ENCODE measurements at regions not wholly inside any gene's neighbourhood (a gene's known extent, or its start where the extent isn't known, plus 50 kb on each side); places are given as distances from the start of the nearest gene placed in this dataset.
"Not testable (repeated sequence)": the region's sequence is repeated elsewhere in the genome, so short reads cannot be mapped to it uniquely, and the experiment has no call there.

DNA sequence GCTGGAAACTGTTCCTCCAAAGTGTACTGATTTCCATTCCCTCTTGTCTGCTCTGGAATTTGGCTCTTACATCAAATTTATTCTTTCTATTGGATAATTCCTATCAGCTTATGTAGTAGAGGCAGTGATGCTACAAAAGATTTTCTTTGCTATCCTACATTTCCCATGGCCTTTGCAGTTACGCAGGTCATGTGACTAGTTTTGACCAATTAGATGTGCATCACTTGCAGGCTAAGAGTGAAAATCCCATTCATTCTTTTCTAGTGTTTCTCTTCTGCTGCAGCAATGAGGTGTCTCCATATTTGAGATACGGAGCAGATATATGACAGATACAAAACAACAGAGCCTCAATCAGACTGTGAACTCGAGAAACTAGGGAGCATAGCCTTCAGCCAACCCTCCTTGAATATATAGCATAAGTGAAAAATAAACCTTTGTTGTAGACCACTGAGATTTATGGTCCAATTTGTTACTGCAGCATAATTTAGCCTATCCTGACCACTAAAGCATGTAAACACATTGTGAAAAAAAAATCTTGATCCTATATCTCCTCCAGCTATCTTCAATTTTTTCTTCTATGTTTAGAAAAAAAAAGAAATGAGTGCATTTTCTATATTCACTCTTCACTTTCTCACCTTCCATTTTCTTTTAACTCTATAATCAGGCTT lies 102.0 kb downstream of the HNMT start:
- DNase-seq (ENCODE audit: low spot score) = no peak

GRCh38 chr2:138066841-138067240 lies 102.6 kb downstream of the HNMT start:
- no peak for DNase-seq (ENCODE audit: low spot score)

DNA sequence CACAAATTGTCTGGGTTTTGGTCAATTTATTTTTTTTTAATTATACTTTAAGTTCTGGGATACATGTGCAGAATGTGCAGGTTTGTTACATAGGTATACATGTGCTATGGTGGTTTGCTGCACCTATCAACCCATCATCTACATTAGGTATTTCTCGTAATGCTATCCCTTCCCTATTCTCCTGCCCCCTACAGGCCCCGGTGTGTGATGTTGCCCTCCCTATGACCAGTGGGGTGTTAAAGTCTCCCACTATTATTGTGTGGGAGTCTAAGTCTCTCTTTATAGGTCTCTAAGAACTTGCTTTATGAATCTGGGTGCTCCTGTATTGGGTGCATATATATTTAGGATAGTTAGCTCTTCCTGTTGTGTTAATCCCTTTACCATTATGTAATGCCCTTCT lies 104.4 kb downstream of the HNMT start:
- DNase-seq (ENCODE audit: low spot score) = not testable (repeated sequence)

DNA sequence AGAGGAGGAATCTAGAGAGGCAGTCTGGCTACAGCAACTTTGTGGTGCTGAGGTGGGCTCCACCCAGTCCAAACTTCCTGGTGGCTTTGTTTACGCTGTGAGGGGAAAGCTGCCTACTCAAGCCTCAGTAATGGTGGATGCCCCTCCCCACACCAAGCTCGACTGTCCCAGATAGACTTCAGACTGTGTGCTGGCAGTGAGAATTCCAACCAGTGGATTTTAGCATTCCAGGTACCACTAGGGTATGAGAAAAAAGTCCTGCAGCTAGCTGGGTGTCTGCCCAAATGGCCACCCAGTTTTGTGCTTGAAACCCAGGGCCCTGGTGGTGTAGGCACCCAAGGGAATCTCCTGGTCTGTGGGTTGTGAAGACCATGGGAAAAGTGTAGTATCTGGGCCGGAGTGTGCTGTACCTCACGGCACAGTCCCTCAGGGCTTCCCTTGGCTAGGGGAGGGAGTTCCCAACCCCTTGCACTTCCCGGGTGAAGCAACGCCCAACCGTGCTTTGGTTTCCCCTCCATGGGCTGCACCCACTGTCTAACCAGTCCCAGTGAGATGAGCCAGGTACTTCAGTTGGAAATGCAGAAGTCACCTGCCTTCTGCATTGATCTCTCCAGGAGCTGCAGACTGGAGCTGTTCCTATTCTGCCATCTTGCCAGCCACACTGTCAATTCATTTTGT lies 106.9 kb downstream of the HNMT start:
- DNase-seq (ENCODE audit: low spot score) = not testable (repeated sequence)

DNA sequence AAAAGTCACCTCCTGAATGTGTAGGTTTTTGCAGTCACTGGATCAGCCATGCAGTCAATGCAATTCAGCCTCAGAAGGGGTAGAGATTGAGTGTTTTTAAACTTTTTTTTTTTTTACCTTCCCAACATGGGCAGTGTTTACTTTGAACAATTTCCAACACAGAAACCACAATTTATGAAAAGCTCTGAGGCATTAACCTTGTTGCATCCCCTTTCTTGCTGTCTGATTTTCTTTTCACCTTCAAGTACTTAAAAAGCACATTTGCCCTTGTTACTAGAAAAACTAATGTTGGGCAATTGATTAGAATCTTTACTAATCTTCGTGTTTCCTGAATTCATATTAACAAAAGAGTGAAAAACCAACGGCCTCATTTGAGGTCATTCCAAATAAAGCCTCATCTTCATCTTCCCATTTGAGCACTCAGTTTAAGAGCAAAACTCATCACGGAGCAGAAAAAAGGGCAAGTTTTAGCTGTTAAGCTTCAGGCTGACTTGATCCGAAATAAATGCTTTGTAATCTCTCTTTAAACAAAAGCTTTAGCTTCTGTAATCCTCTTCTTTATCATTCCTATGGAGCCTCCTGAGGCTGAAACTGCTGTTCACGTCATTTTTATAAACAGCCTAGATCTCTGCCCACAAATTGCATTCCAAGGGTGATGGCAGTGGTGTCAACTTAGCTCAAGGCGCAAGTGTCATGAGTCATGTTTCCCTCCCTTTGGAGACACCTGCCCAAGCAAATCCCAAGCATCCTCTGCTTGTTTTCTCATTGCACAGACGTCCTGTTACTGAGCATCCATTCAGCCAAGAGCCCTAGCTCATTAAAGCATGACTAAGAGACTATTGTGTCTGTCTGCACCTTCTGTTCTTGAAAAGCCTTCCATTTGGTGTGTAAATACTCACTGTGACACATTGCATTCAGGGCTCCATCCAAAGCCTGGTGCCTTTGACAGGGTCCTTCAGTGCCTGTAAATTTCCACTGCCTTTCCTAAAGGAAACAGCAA lies 107.7 kb downstream of the HNMT start:
- DNase-seq (ENCODE audit: low spot score) = peak; percentile 53

DNA sequence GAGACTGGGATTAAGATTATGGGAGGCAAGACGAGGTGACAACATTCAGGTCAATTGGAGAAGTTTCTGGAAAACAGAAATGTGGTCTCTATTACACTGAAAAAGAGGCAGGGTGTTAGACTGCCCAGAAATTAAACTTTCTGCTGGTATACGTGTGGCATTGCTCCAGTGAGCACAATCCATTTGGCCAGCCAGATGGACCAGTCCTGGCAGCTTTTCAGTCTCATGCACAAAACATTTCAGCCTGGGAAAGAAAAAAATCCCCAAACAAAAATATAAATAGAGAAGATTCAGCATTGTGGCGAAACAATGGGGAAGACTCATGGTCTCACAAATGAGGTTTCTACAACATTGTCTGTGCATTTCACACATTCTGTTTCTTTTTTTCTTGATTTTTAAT lies 113.9 kb downstream of the HNMT start:
- peak; percentile 47 for DNase-seq (ENCODE audit: low spot score)

- DNase-seq (ENCODE audit: low spot score) = no peak
These were observed 115.7 kb downstream of the HNMT start for GRCh38 chr2:138079976-138080375.

- DNase-seq (ENCODE audit: low spot score) = no peak
These were observed 117.2 kb downstream of the HNMT start for GRCh38 chr2:138081225-138082073.

DNA sequence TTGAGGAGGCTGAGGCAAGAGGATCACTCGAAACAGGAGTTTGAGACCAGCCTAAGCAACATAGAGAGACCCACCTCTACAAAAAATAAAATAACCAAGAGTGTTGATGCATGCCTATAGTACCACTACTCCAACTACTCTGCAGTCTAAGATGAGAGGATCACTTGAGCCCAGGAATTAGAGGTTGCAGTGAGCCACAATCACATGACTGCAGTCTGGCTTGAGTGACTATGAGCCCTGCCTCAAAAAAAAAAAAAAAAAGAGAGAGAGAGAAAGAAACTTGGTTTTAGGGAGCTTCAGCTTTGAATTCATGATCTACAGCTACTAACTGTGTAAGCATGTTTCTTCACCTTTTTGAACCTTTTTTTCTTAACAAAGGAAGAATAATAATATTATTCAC lies 119.9 kb downstream of the HNMT start:
- DNase-seq (ENCODE audit: low spot score) = no peak

- DNase-seq (ENCODE audit: low spot score) = not testable (repeated sequence)
These were observed 121.2 kb downstream of the HNMT start for GRCh38 chr2:138085441-138085840.

GRCh38 chr2:138086576-138086975 lies 122.3 kb downstream of the HNMT start:
- DNase-seq (ENCODE audit: low spot score) = no peak

GRCh38 chr2:138087751-138088593 lies 123.7 kb downstream of the HNMT start:
- DNase-seq (ENCODE audit: low spot score) = no peak

GRCh38 chr2:138090330-138090729 lies 126.1 kb downstream of the HNMT start:
- DNase-seq (ENCODE audit: low spot score) = peak; percentile 60

- no peak for DNase-seq (ENCODE audit: low spot score)
These were observed 129.2 kb downstream of the HNMT start for GRCh38 chr2:138093455-138093854.

DNA sequence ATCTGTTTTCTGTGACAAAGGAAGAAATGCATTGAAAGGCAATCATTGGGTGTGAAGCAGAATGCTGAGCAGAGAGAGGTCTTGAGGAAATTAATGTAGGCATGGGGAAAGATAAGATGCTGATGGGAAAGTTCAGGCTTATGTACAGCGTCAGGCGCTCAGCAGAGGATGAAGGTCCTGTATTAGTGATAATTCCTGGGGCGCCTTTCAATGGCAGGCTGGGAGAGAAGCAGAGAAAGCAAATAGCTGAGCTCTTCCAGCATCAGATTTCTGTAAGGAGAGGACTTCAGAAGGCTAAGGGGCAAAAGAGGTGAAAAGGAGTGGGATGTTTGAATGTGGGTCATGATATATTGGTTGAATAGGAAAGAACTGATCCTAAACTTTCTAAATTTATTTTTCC lies 129.8 kb downstream of the HNMT start:
- DNase-seq (ENCODE audit: low spot score) = no peak

DNA sequence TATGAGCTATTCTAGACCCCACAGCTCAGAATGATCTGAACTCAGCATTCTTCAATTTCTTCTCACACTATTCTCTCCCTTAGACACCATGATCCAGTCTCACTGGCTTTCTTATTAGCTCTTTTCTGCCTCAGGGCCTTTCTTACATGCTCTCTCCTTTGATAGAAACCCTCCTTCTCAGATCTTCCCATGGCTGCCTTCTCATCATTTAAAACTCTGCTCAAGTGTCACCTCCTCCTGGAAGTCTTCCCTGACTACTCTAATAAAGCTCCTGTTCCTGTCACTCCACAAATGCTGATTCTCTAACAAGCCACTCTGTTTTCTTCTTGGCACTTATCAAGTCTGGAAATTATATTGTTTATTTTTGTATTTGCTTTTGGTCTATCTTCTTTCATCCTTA lies 131.1 kb downstream of the HNMT start:
- no peak for DNase-seq (ENCODE audit: low spot score)

DNA sequence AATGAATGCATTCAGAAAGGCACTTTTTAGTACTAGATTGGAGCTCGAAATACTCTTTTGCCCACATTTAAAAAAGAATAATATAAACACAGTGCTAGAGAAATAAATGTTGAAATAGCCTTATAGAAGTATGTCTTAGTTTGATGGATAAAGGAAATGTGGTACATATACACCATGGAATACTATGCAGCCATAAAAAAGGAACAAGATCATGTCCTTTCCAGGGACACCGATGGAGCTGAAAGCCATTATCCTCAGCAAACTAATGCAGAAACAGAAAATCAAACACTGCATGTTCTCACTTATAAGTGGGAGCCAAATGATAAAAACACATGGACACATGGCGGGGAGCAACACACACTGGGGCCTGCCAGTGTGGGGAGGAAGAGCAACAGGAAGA lies 135.0 kb downstream of the HNMT start:
- not testable (repeated sequence) for DNase-seq (ENCODE audit: low spot score)

- DNase-seq (ENCODE audit: low spot score) = no peak
These were observed 137.4 kb downstream of the HNMT start for GRCh38 chr2:138101718-138102117.

GRCh38 chr2:138102664-138103063 lies 138.4 kb downstream of the HNMT start:
- no peak for DNase-seq (ENCODE audit: low spot score)

- DNase-seq (ENCODE audit: low spot score) = no peak
These were observed 138.9 kb downstream of the HNMT start for GRCh38 chr2:138103156-138103555.

DNA sequence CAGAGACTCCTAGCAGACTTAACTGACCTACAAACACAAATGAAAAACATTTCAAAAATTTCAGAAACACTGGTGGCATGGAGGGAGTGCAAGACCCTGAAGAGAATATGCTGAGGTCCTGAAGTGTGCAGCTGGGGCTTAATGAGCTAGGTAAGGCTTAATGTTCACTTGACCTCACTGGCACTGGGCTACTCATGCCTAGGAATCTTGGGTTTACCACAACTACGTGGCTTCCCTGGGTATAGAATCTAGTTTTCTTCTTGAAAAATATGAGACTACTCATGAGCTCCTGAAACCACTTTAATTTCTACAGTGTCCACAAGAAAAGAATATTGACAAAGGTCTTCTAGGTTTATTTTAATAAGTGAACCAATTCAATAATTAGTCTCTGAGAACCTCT lies 139.8 kb downstream of the HNMT start:
- no peak for DNase-seq (ENCODE audit: low spot score)
